DOHH2 (cell line): ENCODE measurements at regions not wholly inside any gene's neighbourhood (a gene's known extent, or its start where the extent isn't known, plus 50 kb on each side); places are given as distances from the start of the nearest gene placed in this dataset.
A peak's percentile ranks its signal among the peaks of the same experiment; 100 is the strongest.

Experiments
- H3F3A ChIP-seq: fragments of 200-600 bp; sonication (generic), shearing (Covaris generic); 2 replicates; pipeline ENCODE4 v1.6.0; 2016; ENCODE audit warnings: antibody characterized with exemption, mild to moderate bottlenecking; ENCODE audit not compliant: control insufficient read depth, insufficient read depth
- H3K27ac ChIP-seq: fragments of 200-600 bp; sonication (generic); 2 replicates; pipeline ENCODE4 v1.5.1; 2014; ENCODE audit warnings: low read depth, mild to moderate bottlenecking, low read length, moderate library complexity
- H3K27me3 ChIP-seq: fragments of 200-600 bp; sonication (generic); 2 replicates; pipeline ENCODE4 v1.6.1; 2014; ENCODE audit warnings: mild to moderate bottlenecking, low read length, mixed read lengths; ENCODE audit not compliant: control insufficient read depth
- H3K36me3 ChIP-seq: fragments of 200-600 bp; sonication (generic); 2 replicates; pipeline ENCODE4 v1.6.1; 2014; ENCODE audit warnings: mild to moderate bottlenecking, low read length, moderate library complexity, mixed read lengths; ENCODE audit not compliant: control insufficient read depth
- H3K4me1 ChIP-seq: fragments of 200-600 bp; sonication (generic); 2 replicates; pipeline ENCODE4 v1.6.1; 2014; ENCODE audit warnings: mild to moderate bottlenecking, low read length, mixed read lengths; ENCODE audit not compliant: control insufficient read depth
- H3K4me2 ChIP-seq: fragments of 200-600 bp; sonication (generic); 2 replicates; pipeline ENCODE4 v1.6.0; 2014; ENCODE audit warnings: mild to moderate bottlenecking, low read length, moderate library complexity
- H3K4me3 ChIP-seq: fragments of 200-600 bp; sonication (generic); 2 replicates; pipeline ENCODE4 v1.5.1; 2014; ENCODE audit warnings: mild to moderate bottlenecking, low read length, mixed read lengths
- H3K79me2 ChIP-seq: fragments of 200-600 bp; sonication (generic); 2 replicates; pipeline ENCODE4 v1.6.1; 2014; ENCODE audit warnings: mild to moderate bottlenecking, low read length, mixed read lengths; ENCODE audit not compliant: control insufficient read depth
- H3K9me2 ChIP-seq: fragments of 200-600 bp; sonication (generic); replicated peaks from 2 replicates; pipeline ENCODE4 v1.6.1; 2014; ENCODE audit warnings: mild to moderate bottlenecking, low read length, mixed read lengths; ENCODE audit not compliant: control insufficient read depth
- H3K9me3 ChIP-seq: fragments of 200-600 bp; sonication (generic); 2 replicates; pipeline ENCODE4 v1.6.1; 2014; ENCODE audit warnings: antibody characterized with exemption, low read length, mixed read lengths; ENCODE audit not compliant: control insufficient read depth, insufficient read depth
- H4K20me1 ChIP-seq: fragments of 200-600 bp; sonication (generic); 2 replicates; pipeline ENCODE4 v1.6.0; 2014; ENCODE audit warnings: low read depth, mild to moderate bottlenecking, antibody characterized with exemption, low read length, moderate library complexity; ENCODE audit not compliant: control insufficient read depth, insufficient read depth
- CTCF ChIP-seq: fragments of 200-600 bp; sonication (generic); IDR thresholded peaks from one replicate; pipeline ENCODE4 v1.5.1; 2014; ENCODE audit warnings: antibody characterized with exemption, mild to moderate bottlenecking, low read depth, low read length; ENCODE audit not compliant: poor library complexity, severe bottlenecking
- EZH2phosphoT487 ChIP-seq: fragments of 200-600 bp; sonication (generic); IDR thresholded peaks from 2 replicates; pipeline ENCODE4 v1.6.1; 2017; ENCODE audit warnings: borderline replicate concordance, mild to moderate bottlenecking, antibody characterized with exemption, low read length, moderate library complexity, mixed read lengths

- peak overlapping the region; percentile 62 for H3K4me2 ChIP-seq
- H3K36me3 ChIP-seq = no peaks in the 10 kb centered on the region
- no peaks in the 10 kb centered on the region for H3K9me2 ChIP-seq
- no peak for TF ChIP-seq CTCF
- TF ChIP-seq EZH2phosphoT487 = no peak
- H3K27ac ChIP-seq = peak overlapping the region; percentile 99
- H3K9me3 ChIP-seq = no peaks in the 10 kb centered on the region
- H3K79me2 ChIP-seq = 0 out of 2 replicates have a peak, but pooled peaks cover 2% of the 10 kb centered on the region
- peak overlapping the region; percentile 11; the same call in 1 of the 2 replicates for H3K4me3 ChIP-seq
- peaks cover 65% of the 10 kb centered on the region for H3K4me1 ChIP-seq
- H3K27me3 ChIP-seq = no peaks in the 10 kb centered on the region
- H4K20me1 ChIP-seq = no peaks in the 10 kb centered on the region
- peaks cover 38% of the 10 kb centered on the region for H3F3A ChIP-seq
Measured at GRCh38 chr9:109904666-109905065, 124.7 kb downstream of the PALM2AKAP2 start.

GRCh38 chr9:109905472-109905871 is 125.5 kb downstream of the PALM2AKAP2 start:
- no peak for TF ChIP-seq EZH2phosphoT487
- TF ChIP-seq CTCF = peak; percentile 62
- no peaks in the 10 kb centered on the region for H3K9me3 ChIP-seq
- H3K4me3 ChIP-seq = peak overlapping the region; percentile 11; the same call in 1 of the 2 replicates
- H3K27ac ChIP-seq = peak overlapping the region; percentile 99
- no peaks in the 10 kb centered on the region for H3K27me3 ChIP-seq
- no peaks in the 10 kb centered on the region for H3K9me2 ChIP-seq
- H3K79me2 ChIP-seq = 0 out of 2 replicates have a peak, but pooled peaks cover 2% of the 10 kb centered on the region
- no peaks in the 10 kb centered on the region for H3K36me3 ChIP-seq
- peak overlapping the region; percentile 62 for H3K4me2 ChIP-seq
- H4K20me1 ChIP-seq = no peaks in the 10 kb centered on the region
- H3F3A ChIP-seq = peaks cover 46% of the 10 kb centered on the region
- peaks cover 73% of the 10 kb centered on the region for H3K4me1 ChIP-seq

GRCh38 chr9:109906766-109907382 is 126.9 kb downstream of the PALM2AKAP2 start:
- H3K79me2 ChIP-seq = 0 out of 2 replicates have a peak, but pooled peaks cover 2% of the 10 kb centered on the region
- H3K4me3 ChIP-seq = peak overlapping the region; percentile 62
- no peaks in the 10 kb centered on the region for H3K9me3 ChIP-seq
- peaks cover 57% of the 10 kb centered on the region for H3F3A ChIP-seq
- peak overlapping the region; percentile 62 for H3K4me2 ChIP-seq
- no peaks in the 10 kb centered on the region for H3K36me3 ChIP-seq
- H3K27ac ChIP-seq = peak overlapping the region; percentile 99
- peaks cover 87% of the 10 kb centered on the region for H3K4me1 ChIP-seq
- no peaks in the 10 kb centered on the region for H3K27me3 ChIP-seq
- no peaks in the 10 kb centered on the region for H3K9me2 ChIP-seq
- H4K20me1 ChIP-seq = no peaks in the 10 kb centered on the region
- no peak for TF ChIP-seq EZH2phosphoT487
- peak; percentile 56 for TF ChIP-seq CTCF
